SU-DHL-6 (cell line): ENCODE measurements at regions not wholly inside any gene's neighbourhood (a gene's known extent, or its start where the extent isn't known, plus 50 kb on each side); places are given as distances from the start of the nearest gene placed in this dataset.

Source experiments
- H2AFZ ChIP-seq: fragments of 200-600 bp; sonication (generic); 2 replicates; pipeline ENCODE4 v1.6.1; 2014; ENCODE audit warnings: low read depth, mild to moderate bottlenecking, moderate library complexity, mixed read lengths, antibody characterized with exemption, low read length; ENCODE audit not compliant: severe bottlenecking
- H3F3A ChIP-seq: fragments of 200-600 bp; shearing (Covaris generic); 2 replicates; pipeline ENCODE4 v1.6.0; 2016; ENCODE audit warnings: antibody characterized with exemption, mild to moderate bottlenecking; ENCODE audit not compliant: insufficient read depth
- H3K27ac ChIP-seq: fragments of 200-600 bp; sonication (generic); 2 replicates; pipeline ENCODE4 v1.5.1; 2016; ENCODE audit warnings: low read depth, mild to moderate bottlenecking, low read length, moderate library complexity, mixed read lengths
- H3K27me3 ChIP-seq: fragments of 200-600 bp; sonication (generic), shearing (Covaris generic); 2 replicates; pipeline ENCODE4 v1.6.0; 2014; ENCODE audit warnings: mild to moderate bottlenecking, low read length
- H3K36me3 ChIP-seq: fragments of 200-600 bp; sonication (generic); 2 replicates; pipeline ENCODE4 v1.6.1; 2014; ENCODE audit warnings: mild to moderate bottlenecking, low read length, mixed read lengths
- H3K4me2 ChIP-seq: fragments of 300-600, 200-600 bp; shearing (Covaris generic), sonication (generic); 2 replicates; pipeline ENCODE4 v1.6.0; 2014; ENCODE audit warnings: low read length, low read depth, mild to moderate bottlenecking; ENCODE audit not compliant: poor library complexity, severe bottlenecking
- H3K4me3 ChIP-seq: fragments of 200-600 bp; sonication (generic); 2 replicates; pipeline ENCODE4 v1.5.1; 2014; ENCODE audit warnings: antibody characterized with exemption, low read length, mild to moderate bottlenecking, mixed read lengths; ENCODE audit not compliant: insufficient read depth, poor library complexity, severe bottlenecking
- H3K79me2 ChIP-seq: fragments of 200-600 bp; sonication (generic); 2 replicates; pipeline ENCODE4 v1.6.1; 2014; ENCODE audit warnings: mild to moderate bottlenecking, low read length, moderate library complexity; ENCODE audit not compliant: insufficient read depth
- H3K9ac ChIP-seq: fragments of 200-600 bp; sonication (generic); 2 replicates; pipeline ENCODE4 v1.7.0; 2014; ENCODE audit warnings: mild to moderate bottlenecking, low read length
- H3K9me2 ChIP-seq: fragments of 200-600 bp; sonication (generic); replicated peaks from 2 replicates; pipeline ENCODE4 v1.6.1; 2014; ENCODE audit warnings: low read length; ENCODE audit not compliant: insufficient read depth
- H3K9me3 ChIP-seq: fragments of 200-600 bp; sonication (generic); 2 replicates; pipeline ENCODE4 v1.6.1; 2014; ENCODE audit warnings: low read length, mixed read lengths; ENCODE audit not compliant: insufficient read depth
- H4K20me1 ChIP-seq: fragments of 200-600 bp; sonication (generic); 2 replicates; pipeline ENCODE4 v1.6.1; 2014; ENCODE audit warnings: low read depth, mild to moderate bottlenecking, antibody characterized with exemption, low read length, moderate library complexity, mixed read lengths
- EZH2phosphoT487 ChIP-seq: fragments of 200-600 bp; sonication (generic), shearing (Covaris generic); conservative IDR thresholded peaks from 2 replicates; pipeline ENCODE4 v1.6.1; 2018; ENCODE audit warnings: mild to moderate bottlenecking, antibody characterized with exemption, low read length, moderate library complexity, mixed read lengths
- TF ChIP-seq, protein P1 (sequence below): fragments of 200-600 bp; sonication (generic); IDR thresholded peaks from one replicate; pipeline ENCODE4 v1.5.1; 2017; ENCODE audit warnings: antibody characterized with exemption, mild to moderate bottlenecking, low read length, moderate library complexity; ENCODE audit not compliant: insufficient read depth, poor library complexity, severe bottlenecking

- H2AFZ ChIP-seq = no peak overlapping the region
- H3K27me3 ChIP-seq = no peaks in the 10 kb centered on the region
- no peaks in the 10 kb centered on the region for H3K36me3 ChIP-seq
- no peaks in the 10 kb centered on the region for H3K9me3 ChIP-seq
- H3K27ac ChIP-seq = no peak overlapping the region
- H3F3A ChIP-seq = no peaks in the 10 kb centered on the region
- no peaks in the 10 kb centered on the region for H4K20me1 ChIP-seq
- TF ChIP-seq EZH2phosphoT487 = no peak
- TF ChIP-seq, protein P1, sequence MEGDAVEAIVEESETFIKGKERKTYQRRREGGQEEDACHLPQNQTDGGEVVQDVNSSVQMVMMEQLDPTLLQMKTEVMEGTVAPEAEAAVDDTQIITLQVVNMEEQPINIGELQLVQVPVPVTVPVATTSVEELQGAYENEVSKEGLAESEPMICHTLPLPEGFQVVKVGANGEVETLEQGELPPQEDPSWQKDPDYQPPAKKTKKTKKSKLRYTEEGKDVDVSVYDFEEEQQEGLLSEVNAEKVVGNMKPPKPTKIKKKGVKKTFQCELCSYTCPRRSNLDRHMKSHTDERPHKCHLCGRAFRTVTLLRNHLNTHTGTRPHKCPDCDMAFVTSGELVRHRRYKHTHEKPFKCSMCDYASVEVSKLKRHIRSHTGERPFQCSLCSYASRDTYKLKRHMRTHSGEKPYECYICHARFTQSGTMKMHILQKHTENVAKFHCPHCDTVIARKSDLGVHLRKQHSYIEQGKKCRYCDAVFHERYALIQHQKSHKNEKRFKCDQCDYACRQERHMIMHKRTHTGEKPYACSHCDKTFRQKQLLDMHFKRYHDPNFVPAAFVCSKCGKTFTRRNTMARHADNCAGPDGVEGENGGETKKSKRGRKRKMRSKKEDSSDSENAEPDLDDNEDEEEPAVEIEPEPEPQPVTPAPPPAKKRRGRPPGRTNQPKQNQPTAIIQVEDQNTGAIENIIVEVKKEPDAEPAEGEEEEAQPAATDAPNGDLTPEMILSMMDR = no peak
- no peaks in the 10 kb centered on the region for H3K79me2 ChIP-seq
- no peak overlapping the region for H3K4me2 ChIP-seq
- H3K9me2 ChIP-seq = no peaks in the 10 kb centered on the region
- no peak overlapping the region for H3K4me3 ChIP-seq
- no peak overlapping the region for H3K9ac ChIP-seq
Observed at GRCh38 chr3:87332789-87333188, 56.4 kb upstream of the POU1F1 start.

DNA sequence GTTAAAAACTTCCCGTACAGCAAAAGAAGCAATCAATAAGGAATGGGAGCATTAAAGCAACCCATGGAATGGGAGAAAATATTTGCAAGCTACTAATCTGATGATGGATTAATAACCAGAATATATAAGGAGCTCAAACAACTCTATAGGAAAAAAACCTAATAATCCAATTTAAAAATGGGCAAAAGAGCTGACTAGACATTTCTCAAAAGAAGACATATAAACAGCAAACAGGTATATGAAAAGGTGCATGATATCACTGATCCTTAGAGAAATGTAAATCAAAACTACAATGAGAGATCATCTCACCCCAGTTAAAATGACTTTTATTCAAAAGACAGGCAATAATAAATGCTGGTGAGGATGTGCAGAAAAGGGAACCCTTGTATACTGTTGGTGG is 52.7 kb upstream of the POU1F1 start:
- TF ChIP-seq, protein P1 = no peak
- no peak for TF ChIP-seq EZH2phosphoT487
- H3K27ac ChIP-seq = no peak overlapping the region
- H2AFZ ChIP-seq = no peak overlapping the region

More for the DNA sequence above, 52.7 kb upstream of the POU1F1 start:
- no peaks in the 10 kb centered on the region for H3K79me2 ChIP-seq
- H3K4me2 ChIP-seq = no peak overlapping the region
- H3K27me3 ChIP-seq = no peaks in the 10 kb centered on the region
- no peak overlapping the region for H3K4me3 ChIP-seq
- no peaks in the 10 kb centered on the region for H3F3A ChIP-seq
- no peaks in the 10 kb centered on the region for H4K20me1 ChIP-seq
- no peaks in the 10 kb centered on the region for H3K36me3 ChIP-seq
- H3K9me3 ChIP-seq = no peaks in the 10 kb centered on the region
- H3K9ac ChIP-seq = no peak overlapping the region
- no peaks in the 10 kb centered on the region for H3K9me2 ChIP-seq
